NB4 (cell line): ENCODE measurements at regions not wholly inside any gene's neighbourhood (a gene's known extent, or its start where the extent isn't known, plus 50 kb on each side); places are given as distances from the start of the nearest gene placed in this dataset.

ENCODE experiments used
- DNase-seq: peaks from one replicate; pipeline ENCODE4 v3.0.0; 2010; ENCODE audit warnings: low read depth
- H3K4me3 ChIP-seq: one replicate; pipeline ENCODE4 v1.5.1; 2011; ENCODE audit warnings: mild to moderate bottlenecking, low read depth, low read length, moderate library complexity
- MYC ChIP-seq: IDR thresholded peaks from 2 replicates; pipeline ENCODE4 v1.6.1; 2011; ENCODE audit warnings: low read depth, low read length
- POLR2A ChIP-seq: IDR thresholded peaks from 2 replicates; pipeline ENCODE4 v1.6.1; 2011; ENCODE audit warnings: mild to moderate bottlenecking; ENCODE audit not compliant: insufficient read length; ENCODE audit errors: extremely low read depth
- TF ChIP-seq, protein P1 (sequence below): IDR thresholded peaks from 2 replicates; pipeline ENCODE4 v1.6.1; 2011; ENCODE audit warnings: low read depth, low read length
- TF ChIP-seq, protein P2 (sequence below): IDR thresholded peaks from one replicate; pipeline ENCODE4 v1.5.1; 2012; ENCODE audit warnings: low read depth, low read length

DNA sequence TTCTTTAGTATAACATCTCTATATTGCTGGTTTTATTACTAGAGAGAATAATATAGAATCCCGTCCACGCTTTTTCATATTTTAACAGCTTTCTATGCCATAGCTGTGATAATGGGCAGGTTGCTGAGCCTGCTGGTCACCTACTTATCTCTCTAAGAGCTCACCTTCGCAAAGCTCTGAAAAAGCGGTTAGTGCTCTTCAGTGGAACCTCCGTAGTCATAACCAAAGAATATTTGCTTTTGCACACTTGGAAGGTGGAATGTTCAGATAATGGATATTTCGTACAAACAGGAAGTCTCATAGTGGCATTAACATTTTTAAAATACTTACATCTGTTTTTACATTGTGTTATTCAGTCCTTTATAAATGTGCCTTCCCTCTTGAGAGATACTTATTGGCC lies 388.9 kb upstream of the ANO3 start:
- DNase-seq, result no peak
- H3K4me3 ChIP-seq, result no peak overlapping the region
- no peak for TF ChIP-seq MYC
- TF ChIP-seq, protein P1, sequence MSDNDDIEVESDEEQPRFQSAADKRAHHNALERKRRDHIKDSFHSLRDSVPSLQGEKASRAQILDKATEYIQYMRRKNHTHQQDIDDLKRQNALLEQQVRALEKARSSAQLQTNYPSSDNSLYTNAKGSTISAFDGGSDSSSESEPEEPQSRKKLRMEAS, result no peak
- TF ChIP-seq, protein P2, sequence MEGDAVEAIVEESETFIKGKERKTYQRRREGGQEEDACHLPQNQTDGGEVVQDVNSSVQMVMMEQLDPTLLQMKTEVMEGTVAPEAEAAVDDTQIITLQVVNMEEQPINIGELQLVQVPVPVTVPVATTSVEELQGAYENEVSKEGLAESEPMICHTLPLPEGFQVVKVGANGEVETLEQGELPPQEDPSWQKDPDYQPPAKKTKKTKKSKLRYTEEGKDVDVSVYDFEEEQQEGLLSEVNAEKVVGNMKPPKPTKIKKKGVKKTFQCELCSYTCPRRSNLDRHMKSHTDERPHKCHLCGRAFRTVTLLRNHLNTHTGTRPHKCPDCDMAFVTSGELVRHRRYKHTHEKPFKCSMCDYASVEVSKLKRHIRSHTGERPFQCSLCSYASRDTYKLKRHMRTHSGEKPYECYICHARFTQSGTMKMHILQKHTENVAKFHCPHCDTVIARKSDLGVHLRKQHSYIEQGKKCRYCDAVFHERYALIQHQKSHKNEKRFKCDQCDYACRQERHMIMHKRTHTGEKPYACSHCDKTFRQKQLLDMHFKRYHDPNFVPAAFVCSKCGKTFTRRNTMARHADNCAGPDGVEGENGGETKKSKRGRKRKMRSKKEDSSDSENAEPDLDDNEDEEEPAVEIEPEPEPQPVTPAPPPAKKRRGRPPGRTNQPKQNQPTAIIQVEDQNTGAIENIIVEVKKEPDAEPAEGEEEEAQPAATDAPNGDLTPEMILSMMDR, result no peak
- TF ChIP-seq POLR2A, result no peak

DNA sequence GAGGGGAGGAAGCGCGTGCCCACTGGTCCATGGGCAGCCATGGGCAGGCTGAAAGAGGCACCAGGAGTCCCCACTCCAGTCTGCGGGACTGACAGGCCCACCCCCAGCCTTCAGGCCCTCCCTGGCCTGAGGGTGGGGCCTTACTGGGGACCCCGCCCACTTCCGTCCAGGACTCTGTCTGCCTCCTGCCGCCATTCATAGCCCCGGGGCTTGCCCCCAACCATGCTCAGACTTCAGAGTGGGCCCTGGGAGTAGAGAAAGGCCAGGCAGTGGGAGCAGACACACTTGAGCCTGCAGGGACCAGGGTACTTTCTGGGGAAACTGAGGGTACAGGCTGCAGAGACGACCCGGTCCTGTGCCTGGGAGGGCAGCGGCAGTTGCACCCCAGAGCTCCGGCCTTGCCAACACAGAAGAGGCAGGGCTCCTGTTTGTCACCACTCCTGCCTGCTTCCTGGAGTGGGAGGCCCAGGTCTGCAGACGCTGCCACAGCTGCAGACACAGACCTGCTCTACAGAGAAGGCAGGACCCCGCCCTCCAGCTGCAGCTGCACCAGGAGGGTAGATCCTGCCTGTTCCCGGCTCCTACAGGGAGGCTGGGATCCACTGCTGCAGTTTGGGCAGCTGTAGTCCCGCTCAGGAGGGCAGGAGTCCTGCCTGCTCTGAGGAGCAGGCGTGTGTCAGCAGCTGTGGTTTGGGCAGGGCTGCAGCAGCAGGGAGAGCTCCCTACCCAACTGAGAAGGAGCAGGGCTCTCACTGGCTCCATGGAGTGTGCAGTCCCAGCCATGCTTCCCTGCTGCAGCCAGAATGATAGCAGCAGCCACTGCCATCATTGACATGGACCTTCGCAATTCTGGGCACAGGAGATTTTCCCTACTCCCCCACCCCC lies 387.9 kb upstream of the ANO3 start:
- H3K4me3 ChIP-seq, result no peak overlapping the region
- no peak for DNase-seq
- TF ChIP-seq POLR2A (no peak), MYC (no peak)
- TF ChIP-seq, protein P2, result no peak
- TF ChIP-seq, protein P1, result no peak

DNA sequence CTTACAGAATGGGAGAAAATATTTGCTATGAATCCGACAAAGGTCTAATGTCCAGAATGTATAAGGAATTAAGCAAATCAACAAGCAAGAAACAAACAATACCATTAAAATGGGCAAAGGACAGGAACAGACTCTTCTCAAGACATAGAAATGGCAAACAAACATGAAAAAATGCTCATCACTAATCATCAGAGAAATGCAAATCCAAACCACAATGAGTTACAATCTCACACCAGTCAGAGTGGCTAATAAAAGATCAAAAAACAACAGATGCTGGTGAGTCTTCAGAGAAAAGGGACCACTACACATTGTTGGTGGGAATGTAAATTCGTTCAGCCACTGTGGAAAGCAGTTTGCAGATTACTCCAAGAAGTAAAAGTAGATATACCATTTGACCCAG lies 382.0 kb upstream of the ANO3 start:
- DNase-seq, result no peak
- TF ChIP-seq, protein P2, result no peak
- TF ChIP-seq MYC, result no peak
- TF ChIP-seq POLR2A, result no peak
- TF ChIP-seq, protein P1, result no peak
- no peak overlapping the region for H3K4me3 ChIP-seq

DNA sequence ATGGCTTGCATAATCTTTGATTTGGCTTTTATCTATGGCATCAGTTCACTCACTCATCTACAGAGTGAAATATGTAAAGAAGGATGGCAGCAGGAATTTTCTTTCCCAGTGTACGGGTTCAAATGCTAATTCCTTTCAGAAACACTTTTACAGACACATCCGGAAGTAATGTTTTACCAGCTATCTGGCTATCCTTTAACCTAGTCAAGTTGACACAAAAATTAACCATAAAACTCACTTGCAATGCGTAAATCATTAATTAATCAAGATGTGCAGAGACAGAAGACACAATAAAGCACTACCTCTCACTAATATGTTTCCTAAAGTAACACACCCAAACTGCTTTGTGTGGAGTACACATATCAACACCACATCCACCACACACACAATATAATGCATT lies 378.9 kb upstream of the ANO3 start:
- TF ChIP-seq POLR2A, result no peak
- TF ChIP-seq, protein P1, result no peak
- TF ChIP-seq, protein P2, result no peak
- no peak for TF ChIP-seq MYC
- no peak for DNase-seq
- no peak overlapping the region for H3K4me3 ChIP-seq

DNA sequence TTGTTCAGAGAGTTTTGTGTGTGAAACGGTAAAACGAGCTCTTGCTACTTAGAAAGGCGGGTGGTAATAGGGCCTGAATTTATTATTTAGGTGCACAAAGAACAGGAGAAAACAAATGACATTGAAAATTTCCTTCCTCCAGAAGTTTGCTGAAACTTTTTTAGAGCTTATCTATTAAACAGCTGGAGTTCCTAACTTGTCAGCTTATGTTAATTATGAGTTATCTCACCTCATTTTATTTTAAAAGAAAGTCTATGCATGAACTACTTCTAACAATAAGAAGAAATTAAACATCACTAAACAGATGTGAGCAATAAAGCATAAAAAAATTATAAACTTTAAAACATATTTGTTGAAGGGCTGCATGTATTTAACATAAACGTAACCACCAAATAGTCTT lies 373.9 kb upstream of the ANO3 start:
- TF ChIP-seq MYC (no peak), POLR2A (no peak)
- TF ChIP-seq, protein P1, result no peak
- TF ChIP-seq, protein P2, result no peak

More for the DNA sequence above, 373.9 kb upstream of the ANO3 start:
- DNase-seq, result no peak
- H3K4me3 ChIP-seq, result no peak overlapping the region
